Activated effector memory CD4-positive, alpha-beta T cell treated with Interleukin-2 at 50 U/mL for 16 hours (primary cell): ENCODE measurements at regions not wholly inside any gene's neighbourhood (a gene's known extent, or its start where the extent isn't known, plus 50 kb on each side); places are given as distances from the start of the nearest gene placed in this dataset.

Experiments
- DNase-seq: peaks from one replicate; pipeline ENCODE4 v3.0.0-alpha.2; 2020

GRCh38 chr5:10839916-10840599, 79.0 kb upstream of the DAP start:
- no peak for DNase-seq

GRCh38 chr5:10839118-10839517, 78.1 kb upstream of the DAP start:
- DNase-seq, result no peak

GRCh38 chr5:10838038-10838437, 77.0 kb upstream of the DAP start:
- no peak for DNase-seq

- no peak for DNase-seq
These were observed 76.0 kb upstream of the DAP start for GRCh38 chr5:10836986-10837385.

- no peak for DNase-seq
These were observed 73.7 kb upstream of the DAP start for GRCh38 chr5:10834695-10835094.

GRCh38 chr5:10832987-10833386, 72.0 kb upstream of the DAP start:
- no peak for DNase-seq

- DNase-seq, result no peak
These were observed 71.4 kb upstream of the DAP start for GRCh38 chr5:10832421-10832820.

GRCh38 chr5:10831419-10831818, 70.4 kb upstream of the DAP start:
- DNase-seq, result no peak

GRCh38 chr5:10828241-10828640, 67.2 kb upstream of the DAP start:
- DNase-seq, result no peak

- DNase-seq, result no peak
These were observed 66.5 kb upstream of the DAP start for GRCh38 chr5:10827571-10827970.

- no peak for DNase-seq
These were observed 65.9 kb upstream of the DAP start for GRCh38 chr5:10826971-10827370.

GRCh38 chr5:10825897-10826644, 65.0 kb upstream of the DAP start:
- DNase-seq, result no peak

- DNase-seq, result no peak
These were observed 51.2 kb upstream of the DAP start for GRCh38 chr5:10812218-10812617.
